ENCODE measurements at regions not wholly inside any gene's neighbourhood (a gene's known extent, or its start where the extent isn't known, plus 50 kb on each side); places are given as distances from the start of the nearest gene placed in this dataset.

GRCh38 chr5:163878490-163878889 is 373.1 kb downstream of the MAT2B start (continued):
- no peak for TF ChIP-seq ZBTB33 (IDR thresholded peaks at IDR 0.05)
- TF ChIP-seq GABPA (IDR thresholded peaks at IDR 0.05 in 1 of 2, conservative IDR thresholded peaks at IDR 0.05 in 1 of 2), result no peak
- TF ChIP-seq MAX (IDR thresholded peaks at IDR 0.05), result no peak

GRCh38 chr5:163880302-163880701 is 374.9 kb downstream of the MAT2B start:
- no peak for DNase-seq (ENCODE audit: low spot score)
- H3K27ac ChIP-seq (ENCODE audit: low read depth in 1 of 2, low read length in 2 of 2), result no peak overlapping the region
- H3K4me3 ChIP-seq (ENCODE audit: low read depth in 1 of 3, low read length in 3 of 3), result no peak overlapping the region
- H3K9ac ChIP-seq (ENCODE audit: low read depth in 1 of 2, low read length in 2 of 2), result no peak overlapping the region
- H3K9me3 ChIP-seq (ENCODE audit: control insufficient read depth in 4 of 4, low read length in 3 of 4), result peaks cover 0 to under 1% (median 0%) of the 10 kb centered on the region in 4 donors
- no peaks in the 10 kb centered on the region for H3K36me3 ChIP-seq (ENCODE audit: control insufficient read depth in 4 of 4, insufficient read depth in 3 of 4, low read depth in 1 of 4, low read length in 3 of 4)
- H3K27me3 ChIP-seq (ENCODE audit: control insufficient read depth in 4 of 4, insufficient read depth in 4 of 4, low read length in 3 of 4), result peaks cover 0 to 2% (median 0%) of the 10 kb centered on the region in 4 donors
- 83% methylated on average over 2 of the region's 2 CpGs for WGBS
- no peaks in the 10 kb centered on the region for H3K4me1 ChIP-seq (ENCODE audit: control insufficient read depth in 4 of 4, insufficient read depth in 4 of 4, low read length in 3 of 4)
- TF ChIP-seq SP1 (IDR thresholded peaks at IDR 0.05), result no peak
- TF ChIP-seq NR2F2 (IDR thresholded peaks at IDR 0.05), result no peak
- no peak for TF ChIP-seq ZBTB33 (IDR thresholded peaks at IDR 0.05)
- no peak for TF ChIP-seq TAF1 (conservative IDR thresholded peaks at IDR 0.05)
- TF ChIP-seq HNF4A (conservative IDR thresholded peaks at IDR 0.05), result no peak
- TF ChIP-seq FOXA1 (IDR thresholded peaks at IDR 0.05), result no peak
- TF ChIP-seq EGR1 (IDR thresholded peaks at IDR 0.05; ENCODE audit: low read depth in 2 of 2), result no peak
- TF ChIP-seq JUND (IDR thresholded peaks at IDR 0.05), result no peak
- TF ChIP-seq RXRA (IDR thresholded peaks at IDR 0.05), result no peak
- TF ChIP-seq MAX (IDR thresholded peaks at IDR 0.05), result no peak
- TF ChIP-seq REST (IDR thresholded peaks at IDR 0.05), result no peak
- no peak for TF ChIP-seq ATF3 (IDR thresholded peaks at IDR 0.05)
- no peak for TF ChIP-seq CTCF (IDR thresholded peaks at IDR 0.05; ENCODE audit: low read depth, low read length, missing input control)

All from liver (tissue), 8 donors.